Stomach (tissue), 8 donors: ENCODE measurements at regions not wholly inside any gene's neighbourhood (a gene's known extent, or its start where the extent isn't known, plus 50 kb on each side); places are given as distances from the start of the nearest gene placed in this dataset.
A peak's percentile ranks its signal among the peaks of the same experiment; 100 is the strongest.

Experiments
- DNase-seq, 2 donors: peaks; one replicate each; pipeline versions ENCODE4 v3.0.0 to v3.0.0-alpha.2; 2013 to 2019
- H3K27ac ChIP-seq, 5 donors: fragments of 200-600 bp in 4 of 5; sonication (generic) in 4 of 5; one replicate each; pipeline ENCODE4 v1.5.1; 2013 to 2019; ENCODE audit warnings: mild to moderate bottlenecking in 1 of 5, moderate library complexity in 1 of 5
- H3K27me3 ChIP-seq, 3 donors: fragments of 200-600 bp; sonication (generic); one replicate each; pipeline ENCODE4 v1.5.1; 2017 to 2019; ENCODE audit warnings: mixed run types in 1 of 3
- H3K36me3 ChIP-seq, 4 donors: fragments of 200-600 bp; sonication (generic); 1 replicate in 3 of 4; 2 replicates in 1 of 4; pipeline ENCODE4 v1.5.1; 2016 to 2019
- H3K4me1 ChIP-seq, 4 donors: fragments of 200-600 bp; sonication (generic); one replicate each; pipeline ENCODE4 v1.5.1; 2016 to 2019
- H3K4me3 ChIP-seq, 4 donors: fragments of 200-600 bp; sonication (generic) in 3 of 4; one replicate each; pipeline ENCODE4 v1.5.1; 2016 to 2019; ENCODE audit warnings: mild to moderate bottlenecking in 1 of 4
- H3K9me3 ChIP-seq, 4 donors: fragments of 200-600 bp; sonication (generic); one replicate each; pipeline ENCODE4 v1.5.1; 2016 to 2019
- EP300 ChIP-seq: sonication (generic); formaldehyde crosslinking; IDR thresholded peaks from one replicate; pipeline ENCODE4 v1.6.1; 2017; ENCODE audit warnings: antibody characterized with exemption
- POLR2A ChIP-seq, 4 donors: fragments of 450-650 bp; IDR thresholded peaks; one replicate each; pipeline ENCODE4 v1.6.1; 2016; ENCODE audit warnings: antibody characterized with exemption in 4 of 4, control low read depth in 2 of 4, mild to moderate bottlenecking in 1 of 4, moderate library complexity in 1 of 4
- POLR2AphosphoS5 ChIP-seq, 3 donors: sonication (generic); formaldehyde crosslinking; IDR thresholded peaks; one replicate each; pipeline ENCODE4 v1.6.1; 2016; ENCODE audit warnings: antibody characterized with exemption in 3 of 3
- WGBS, 5 donors: extraction: QIAGEN DNeasy Blood & Tissue Kit in 3 of 5; methylation state at CpG; one replicate each; pipeline versions ENCODE4 v1.1.5 to v1.1.7; 2013 to 2018; 5-methylcytosine and 5-hydroxymethylcytosine counted together
- intact Hi-C: fragments of 100-400 bp; cut with DNase I; formaldehyde crosslinking; loops from one replicate; pipeline ENCODE4 v1.15.1; 2023; ENCODE audit warnings: low total_unique reads
- TF ChIP-seq, protein P1 (sequence below), 7 experiments: fragments of 450-650 bp in 4 of 7; fragments of 200-600 bp in 3 of 7; sonication (generic) in 3 of 7; IDR thresholded peaks; one replicate each; pipeline ENCODE4 v1.5.1; 2016 to 2019; ENCODE audit warnings: antibody characterized with exemption in 7 of 7, control low read depth in 2 of 7, mild to moderate bottlenecking in 1 of 7
- donor health status: healthy with polysubstance abuse.
- donor health status: Bipolar disorder and iron deficiency.
- donor health status: healthy.

DNA sequence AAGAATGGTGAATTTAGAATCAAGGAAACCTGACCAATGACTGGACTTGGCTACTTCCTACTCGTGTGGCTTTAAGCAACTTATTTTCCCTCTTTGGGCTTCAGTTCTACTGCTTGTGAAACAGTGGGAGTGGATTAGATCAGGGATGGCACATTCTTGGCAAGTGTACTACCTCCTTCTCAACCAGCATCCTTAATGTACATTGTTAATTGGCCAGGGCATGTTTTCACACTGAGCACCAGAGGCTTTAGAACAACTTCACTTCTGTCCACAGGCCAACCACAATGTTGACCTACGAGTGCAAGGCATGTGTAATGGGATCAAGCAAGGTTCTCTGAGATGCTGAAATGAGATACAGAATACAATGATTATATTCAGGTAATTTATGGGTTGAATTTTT is 315.3 kb downstream of the ADRA2A start:
- Histone ChIP-seq H3K9me3 (no peaks in the 10 kb centered on the region), H3K4me3 (no peak overlapping the region), H3K4me1 (no peaks in the 10 kb centered on the region), H3K27me3 (no peaks in the 10 kb centered on the region), H3K27ac (no peak overlapping the region), H3K36me3 (no peaks in the 10 kb centered on the region)
- intact Hi-C loops: no loop called here
- DNase-seq: peak in 1 of 2 donors; percentile 14
- 31 to 49% (median 43%) methylated on average over 2 of the region's 2 CpGs for WGBS, 5 donors
- TF ChIP-seq EP300 (no peak), POLR2AphosphoS5 (IDR thresholded peaks at IDR 0.05) (no peak), POLR2A (IDR thresholded peaks at IDR 0.05) (no peak)
- TF ChIP-seq, protein P1, sequence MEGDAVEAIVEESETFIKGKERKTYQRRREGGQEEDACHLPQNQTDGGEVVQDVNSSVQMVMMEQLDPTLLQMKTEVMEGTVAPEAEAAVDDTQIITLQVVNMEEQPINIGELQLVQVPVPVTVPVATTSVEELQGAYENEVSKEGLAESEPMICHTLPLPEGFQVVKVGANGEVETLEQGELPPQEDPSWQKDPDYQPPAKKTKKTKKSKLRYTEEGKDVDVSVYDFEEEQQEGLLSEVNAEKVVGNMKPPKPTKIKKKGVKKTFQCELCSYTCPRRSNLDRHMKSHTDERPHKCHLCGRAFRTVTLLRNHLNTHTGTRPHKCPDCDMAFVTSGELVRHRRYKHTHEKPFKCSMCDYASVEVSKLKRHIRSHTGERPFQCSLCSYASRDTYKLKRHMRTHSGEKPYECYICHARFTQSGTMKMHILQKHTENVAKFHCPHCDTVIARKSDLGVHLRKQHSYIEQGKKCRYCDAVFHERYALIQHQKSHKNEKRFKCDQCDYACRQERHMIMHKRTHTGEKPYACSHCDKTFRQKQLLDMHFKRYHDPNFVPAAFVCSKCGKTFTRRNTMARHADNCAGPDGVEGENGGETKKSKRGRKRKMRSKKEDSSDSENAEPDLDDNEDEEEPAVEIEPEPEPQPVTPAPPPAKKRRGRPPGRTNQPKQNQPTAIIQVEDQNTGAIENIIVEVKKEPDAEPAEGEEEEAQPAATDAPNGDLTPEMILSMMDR (IDR thresholded peaks at IDR 0.05): no peak

DNA sequence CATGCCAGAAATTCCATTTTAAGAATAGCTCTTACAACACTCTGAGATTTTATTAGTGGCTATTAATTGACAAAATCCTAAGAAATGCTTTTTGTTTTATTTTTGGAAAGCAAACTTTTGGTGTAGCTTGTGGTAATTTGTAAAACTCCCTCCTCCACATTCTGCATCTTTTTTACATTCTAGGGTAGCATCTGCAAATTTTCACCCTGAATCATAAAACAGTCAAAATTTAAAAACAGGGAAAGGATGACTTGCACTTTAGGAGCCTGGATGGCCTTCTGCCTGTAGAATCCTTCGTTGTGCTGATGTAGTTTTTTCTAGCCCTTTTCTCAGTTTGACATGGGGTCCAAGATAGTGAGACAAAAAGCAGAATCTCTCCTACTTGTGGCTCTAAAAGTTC is 316.1 kb downstream of the ADRA2A start:
- H3K9me3 ChIP-seq: no peaks in the 10 kb centered on the region
- intact Hi-C loops: no loop called here
- no peaks in the 10 kb centered on the region for H3K27me3 ChIP-seq
- H3K4me3 ChIP-seq: no peak overlapping the region
- 2 to 26% (median 8%) methylated on average over 1 of the region's 1 CpG for WGBS, 5 donors
- no peak overlapping the region for H3K27ac ChIP-seq
- no peaks in the 10 kb centered on the region for H3K36me3 ChIP-seq
- H3K4me1 ChIP-seq: no peaks in the 10 kb centered on the region
- peak in 1 of 2 donors; percentile 16 for DNase-seq
- TF ChIP-seq POLR2A (IDR thresholded peaks at IDR 0.05) (no peak), POLR2AphosphoS5 (IDR thresholded peaks at IDR 0.05) (no peak), EP300 (no peak)
- TF ChIP-seq, protein P1 (IDR thresholded peaks at IDR 0.05): no peak

GRCh38 chr10:111410740-111411139 is 333.9 kb downstream of the ADRA2A start:
- H3K9me3 ChIP-seq: no peaks in the 10 kb centered on the region
- DNase-seq: no peak
- no peaks in the 10 kb centered on the region for H3K27me3 ChIP-seq
- no peaks in the 10 kb centered on the region for H3K36me3 ChIP-seq
- no peaks in the 10 kb centered on the region for H3K4me1 ChIP-seq
- H3K4me3 ChIP-seq: no peak overlapping the region
- H3K27ac ChIP-seq: no peak overlapping the region
- intact Hi-C loops: no loop called here
- 70 to 78% (median 73%) methylated on average over 3 of the region's 3 CpGs for WGBS, 5 donors
- TF ChIP-seq POLR2AphosphoS5 (IDR thresholded peaks at IDR 0.05): no peak

GRCh38 chr10:111425459-111425858 is 348.6 kb downstream of the ADRA2A start:
- no peak for TF ChIP-seq POLR2AphosphoS5 (IDR thresholded peaks at IDR 0.05)
- TF ChIP-seq POLR2A (IDR thresholded peaks at IDR 0.05): no peak
- TF ChIP-seq, protein P1 (IDR thresholded peaks at IDR 0.05): no peak
- no peak for TF ChIP-seq EP300
- Histone ChIP-seq H3K4me3 (no peak overlapping the region), H3K4me1 (no peaks in the 10 kb centered on the region), H3K27ac (no peak overlapping the region), H3K9me3 (no peaks in the 10 kb centered on the region), H3K36me3 (no peaks in the 10 kb centered on the region), H3K27me3 (no peaks in the 10 kb centered on the region)
- no peak for DNase-seq
- intact Hi-C loops: no loop called here
- 60 to 85% (median 76%) methylated on average over 1 of the region's 1 CpG for WGBS, 5 donors

- peak in 1 of 2 donors; percentile 8 for DNase-seq
- TF ChIP-seq EP300: no peak
- TF ChIP-seq POLR2AphosphoS5 (IDR thresholded peaks at IDR 0.05): no peak
- TF ChIP-seq, protein P1 (IDR thresholded peaks at IDR 0.05): no peak
- TF ChIP-seq POLR2A (IDR thresholded peaks at IDR 0.05): no peak
- Histone ChIP-seq H3K27me3 (no peaks in the 10 kb centered on the region), H3K9me3 (no peaks in the 10 kb centered on the region), H3K4me1 (no peaks in the 10 kb centered on the region), H3K36me3 (no peaks in the 10 kb centered on the region), H3K27ac (no peak overlapping the region), H3K4me3 (no peak overlapping the region)
- intact Hi-C loops: no loop called here
- 81 to 92% (median 89%) methylated on average over 3 of the region's 3 CpGs for WGBS, 5 donors
Measured at GRCh38 chr10:111429288-111430028, 352.6 kb downstream of the ADRA2A start.
